ENCODE measurements at regions not wholly inside any gene's neighbourhood (a gene's known extent, or its start where the extent isn't known, plus 50 kb on each side); places are given as distances from the start of the nearest gene placed in this dataset.
A peak's percentile ranks its signal among the peaks of the same experiment; 100 is the strongest.

DNA sequence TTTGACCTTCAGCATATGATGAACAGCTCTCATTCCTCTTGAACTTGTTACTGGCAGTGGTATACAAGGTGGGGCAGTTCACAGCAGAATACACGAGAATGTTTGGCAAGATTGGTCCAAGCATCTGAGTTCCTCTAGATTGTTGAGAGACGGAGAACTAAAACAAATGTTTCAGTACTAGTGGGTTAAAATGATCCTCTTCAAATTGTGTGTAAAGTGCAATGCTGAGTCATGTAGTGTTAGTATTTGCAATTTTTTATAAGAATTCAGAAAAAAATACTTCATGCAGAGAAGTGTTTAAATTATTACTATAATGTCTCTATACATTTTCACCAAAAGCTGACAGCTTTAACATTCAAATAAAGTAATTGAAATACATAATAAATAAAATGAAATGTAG is 879.8 kb downstream of the TFAP2A start:
- CTCF ChIA-PET: no interaction called here
- H3K79me2 ChIP-seq (ENCODE audit: low read length): no peaks in the 10 kb centered on the region
- no peak for ATAC-seq
- no peak overlapping the region for H2AFZ ChIP-seq (ENCODE audit: low read length)
- no TSS peak for BruUV-seq (replicated peaks)
- no peaks in the 10 kb centered on the region for H4K20me1 ChIP-seq (ENCODE audit: low read length)
- H3K27ac ChIP-seq (ENCODE audit: low read length): no peak overlapping the region
- H3K36me3 ChIP-seq (ENCODE audit: low read depth, low read length): no peaks in the 10 kb centered on the region
- no peak for TF ChIP-seq EZH2 (IDR thresholded peaks at IDR 0.05; ENCODE audit: low read length, unreplicated experiment)
- H3K4me2 ChIP-seq (ENCODE audit: low read length): no peak overlapping the region
- DNase-seq: no peak
- H3K9me3 ChIP-seq (ENCODE audit: low read length): no peaks in the 10 kb centered on the region
- POLR2A ChIA-PET (ENCODE audit: unreplicated experiment): no interaction called here
- H3F3A ChIP-seq (ENCODE audit: low read length, unreplicated experiment): no peaks in the 10 kb centered on the region
- peaks cover 14% of the 10 kb centered on the region for H3K4me1 ChIP-seq (ENCODE audit: insufficient read depth, low read length)
- no peaks in the 10 kb centered on the region for H3K27me3 ChIP-seq (ENCODE audit: low read length)
- H3K9me2 ChIP-seq (replicated peaks; ENCODE audit: low read length): no peaks in the 10 kb centered on the region
- intact Hi-C loops (cut with micrococcal nuclease): no loop called here
- H3K4me3 ChIP-seq (ENCODE audit: low read length): no peak overlapping the region
- H3K9ac ChIP-seq (ENCODE audit: low read length): no peak overlapping the region

GRCh38 chr6:9532621-9533557 is 882.0 kb downstream of the TFAP2A start:
- H3K4me2 ChIP-seq (ENCODE audit: low read length): peak overlapping the region; percentile 71
- peak overlapping the region; percentile 31; the same call in 1 of the 2 replicates for H2AFZ ChIP-seq (ENCODE audit: low read length)
- no peaks in the 10 kb centered on the region for H3K79me2 ChIP-seq (ENCODE audit: low read length)
- intact Hi-C loops (cut with micrococcal nuclease): no loop called here
- no peaks in the 10 kb centered on the region for H3K27me3 ChIP-seq (ENCODE audit: low read length)
- ChIA-PET CTCF (no interaction called here), POLR2A (ENCODE audit: unreplicated experiment) (no interaction called here)
- TF ChIP-seq EZH2phosphoT487 (IDR thresholded peaks at IDR 0.05; ENCODE audit: borderline replicate concordance, low read length) (no peak), EZH2 (IDR thresholded peaks at IDR 0.05; ENCODE audit: low read length, unreplicated experiment) (no peak)
- TF ChIP-seq, protein P1, sequence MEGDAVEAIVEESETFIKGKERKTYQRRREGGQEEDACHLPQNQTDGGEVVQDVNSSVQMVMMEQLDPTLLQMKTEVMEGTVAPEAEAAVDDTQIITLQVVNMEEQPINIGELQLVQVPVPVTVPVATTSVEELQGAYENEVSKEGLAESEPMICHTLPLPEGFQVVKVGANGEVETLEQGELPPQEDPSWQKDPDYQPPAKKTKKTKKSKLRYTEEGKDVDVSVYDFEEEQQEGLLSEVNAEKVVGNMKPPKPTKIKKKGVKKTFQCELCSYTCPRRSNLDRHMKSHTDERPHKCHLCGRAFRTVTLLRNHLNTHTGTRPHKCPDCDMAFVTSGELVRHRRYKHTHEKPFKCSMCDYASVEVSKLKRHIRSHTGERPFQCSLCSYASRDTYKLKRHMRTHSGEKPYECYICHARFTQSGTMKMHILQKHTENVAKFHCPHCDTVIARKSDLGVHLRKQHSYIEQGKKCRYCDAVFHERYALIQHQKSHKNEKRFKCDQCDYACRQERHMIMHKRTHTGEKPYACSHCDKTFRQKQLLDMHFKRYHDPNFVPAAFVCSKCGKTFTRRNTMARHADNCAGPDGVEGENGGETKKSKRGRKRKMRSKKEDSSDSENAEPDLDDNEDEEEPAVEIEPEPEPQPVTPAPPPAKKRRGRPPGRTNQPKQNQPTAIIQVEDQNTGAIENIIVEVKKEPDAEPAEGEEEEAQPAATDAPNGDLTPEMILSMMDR (conservative IDR thresholded peaks at IDR 0.05; ENCODE audit: low read depth, low read length): no peak
- no peaks in the 10 kb centered on the region for H3K9me3 ChIP-seq (ENCODE audit: low read length)
- H3K4me3 ChIP-seq (ENCODE audit: low read length): no peak overlapping the region; the same call in 1 of the 2 replicates
- H4K20me1 ChIP-seq (ENCODE audit: low read length): no peaks in the 10 kb centered on the region
- peak overlapping the region; percentile 67 for H3K27ac ChIP-seq (ENCODE audit: low read length)
- no peaks in the 10 kb centered on the region for H3F3A ChIP-seq (ENCODE audit: low read length, unreplicated experiment)
- BruUV-seq (replicated peaks): no TSS peak
- no peaks in the 10 kb centered on the region for H3K9me2 ChIP-seq (replicated peaks; ENCODE audit: low read length)
- no peaks in the 10 kb centered on the region for H3K36me3 ChIP-seq (ENCODE audit: low read depth, low read length)
- H3K9ac ChIP-seq (ENCODE audit: low read length): no peak overlapping the region
- peak; percentile 78 for DNase-seq
- ATAC-seq: peak; percentile 73
- peaks cover 14% of the 10 kb centered on the region for H3K4me1 ChIP-seq (ENCODE audit: insufficient read depth, low read length)

- H3F3A ChIP-seq (ENCODE audit: low read length, unreplicated experiment): no peaks in the 10 kb centered on the region
- no peaks in the 10 kb centered on the region for H3K36me3 ChIP-seq (ENCODE audit: low read depth, low read length)
- no peaks in the 10 kb centered on the region for H3K9me3 ChIP-seq (ENCODE audit: low read length)
- no peaks in the 10 kb centered on the region for H3K79me2 ChIP-seq (ENCODE audit: low read length)
- no peak overlapping the region for H3K4me3 ChIP-seq (ENCODE audit: low read length)
- H3K27me3 ChIP-seq (ENCODE audit: low read length): no peaks in the 10 kb centered on the region
- H2AFZ ChIP-seq (ENCODE audit: low read length): 0 out of 2 replicates have a peak overlapping the region, but pooled peaks have one; percentile 8
- ChIA-PET CTCF (interaction anchor here (0.8 kb wide), 1 partner anchor 1046 kb away, joined by 3 read pairs; no protein-coding TSS in a partner anchor), POLR2A (ENCODE audit: unreplicated experiment) (no interaction called here)
- no peak overlapping the region for H3K27ac ChIP-seq (ENCODE audit: low read length)
- H4K20me1 ChIP-seq (ENCODE audit: low read length): no peaks in the 10 kb centered on the region
- peaks cover 19% of the 10 kb centered on the region for H3K4me1 ChIP-seq (ENCODE audit: insufficient read depth, low read length)
- TF ChIP-seq EZH2 (IDR thresholded peaks at IDR 0.05; ENCODE audit: low read length, unreplicated experiment): no peak
- TF ChIP-seq EZH2phosphoT487 (IDR thresholded peaks at IDR 0.05; ENCODE audit: borderline replicate concordance, low read length): no peak
- TF ChIP-seq, protein P1 (conservative IDR thresholded peaks at IDR 0.05; ENCODE audit: low read depth, low read length): no peak
- H3K9me2 ChIP-seq (replicated peaks; ENCODE audit: low read length): no peaks in the 10 kb centered on the region
- no peak overlapping the region for H3K9ac ChIP-seq (ENCODE audit: low read length)
- ATAC-seq (no peak), DNase-seq (no peak)
- intact Hi-C loops (cut with micrococcal nuclease): no loop called here
- BruUV-seq (replicated peaks): no TSS peak
- no peak overlapping the region for H3K4me2 ChIP-seq (ENCODE audit: low read length)
Observed at GRCh38 chr6:9527679-9528286, 887.1 kb downstream of the TFAP2A start.

Data from PC-3 (cell line).